NCI-H2227 (cell line): ENCODE measurements at regions not wholly inside any gene's neighbourhood (a gene's known extent, or its start where the extent isn't known, plus 50 kb on each side); places are given as distances from the start of the nearest gene placed in this dataset.

ENCODE experiments used
- DNase-seq: peaks from one replicate; lab custom pipeline; 2025; ENCODE audit not compliant: unreplicated experiment; lab: John Stamatoyannopoulos, UW

GRCh38 chr2:238632181-238633060 is 205.7 kb downstream of the ASB1 start:
- DNase-seq, result no peak

DNA sequence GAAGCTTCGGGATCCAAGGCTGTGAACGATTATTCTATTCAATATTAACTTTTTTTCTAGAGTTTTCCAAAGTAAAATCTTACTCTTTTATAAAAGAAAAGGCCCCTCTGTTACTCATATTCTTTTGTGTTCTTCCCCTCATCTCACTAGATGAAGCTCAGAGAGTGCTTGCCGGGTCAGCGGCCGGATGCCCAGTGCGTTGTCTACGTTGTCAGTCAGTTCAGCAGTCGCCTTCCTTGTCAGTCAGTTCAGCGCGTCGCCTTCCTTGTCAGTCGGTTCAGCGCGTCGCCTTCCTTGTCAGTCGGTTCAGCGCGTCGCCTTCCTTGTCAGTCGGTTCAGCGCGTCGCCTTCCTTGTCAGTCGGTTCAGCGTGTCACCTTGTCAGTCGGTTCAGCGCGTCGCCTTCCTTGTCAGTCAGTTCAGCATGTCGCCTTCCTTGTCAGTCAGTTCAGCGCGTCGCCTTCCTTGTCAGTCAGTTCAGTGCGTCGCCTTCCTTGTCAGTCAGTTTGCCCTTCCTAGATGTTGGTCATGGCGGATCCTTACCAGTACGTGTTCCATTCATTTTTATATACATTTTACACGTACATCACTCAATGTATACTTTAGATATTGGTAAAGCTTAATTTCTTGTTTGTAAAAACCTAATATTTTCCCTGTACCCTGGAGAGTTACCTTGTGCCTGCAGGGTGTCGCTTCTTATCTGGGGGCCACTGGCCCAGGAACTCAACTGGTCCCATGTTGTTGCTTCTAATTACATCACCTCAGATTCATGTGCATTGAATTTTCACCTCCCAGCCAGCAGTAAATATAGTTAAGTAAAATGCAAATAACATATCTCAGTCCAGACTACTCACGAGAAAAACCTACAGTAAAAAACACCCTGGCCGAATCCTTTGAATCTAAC is 206.9 kb downstream of the ASB1 start:
- no peak for DNase-seq

- DNase-seq, result no peak
Observed at GRCh38 chr2:238634701-238635357, 208.1 kb downstream of the ASB1 start.

GRCh38 chr2:238635647-238636051 is 208.9 kb downstream of the ASB1 start:
- no peak for DNase-seq

DNA sequence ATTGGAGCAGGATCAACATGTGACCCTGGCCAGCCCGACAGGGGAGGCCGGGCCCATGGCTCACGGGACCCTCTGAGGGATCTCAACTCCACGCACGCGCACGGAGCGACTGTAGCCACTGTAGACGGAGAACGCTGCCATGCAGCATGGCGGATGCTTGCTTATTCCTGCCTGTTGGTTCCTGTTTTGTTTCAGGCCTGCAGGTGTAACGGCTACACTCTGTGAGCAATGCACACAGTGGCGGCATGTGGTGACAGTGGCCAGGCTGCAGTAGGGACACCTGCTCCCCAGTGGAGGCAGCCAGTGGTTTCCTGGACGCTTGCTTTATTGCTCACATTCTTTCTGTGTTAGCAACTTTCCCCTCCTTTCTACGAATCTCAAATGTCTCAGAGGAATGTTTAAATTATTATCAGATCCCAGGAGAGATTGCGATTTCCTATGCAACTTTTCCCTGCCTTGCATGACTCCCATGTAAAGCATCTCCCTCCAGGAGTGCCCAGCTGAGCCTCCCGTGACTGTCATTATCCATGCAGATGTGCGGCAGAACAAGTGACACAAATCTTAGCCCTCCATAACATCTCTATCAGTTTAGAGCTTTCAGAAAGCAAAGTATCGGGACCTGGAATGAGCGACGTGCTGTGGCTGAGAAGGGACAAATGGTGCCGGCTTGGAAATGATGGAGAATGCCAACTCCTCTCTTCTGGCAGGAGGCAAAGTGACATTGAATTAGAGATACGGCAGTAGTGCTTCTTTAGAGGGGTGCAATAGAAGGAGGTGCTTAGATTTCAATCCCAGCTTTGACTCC is 209.7 kb downstream of the ASB1 start:
- no peak for DNase-seq

GRCh38 chr2:238638100-238638981 is 209.5 kb upstream of the TWIST2 start:
- DNase-seq, result no peak

GRCh38 chr2:238638982-238639628 is 208.8 kb upstream of the TWIST2 start:
- DNase-seq, result no peak

DNA sequence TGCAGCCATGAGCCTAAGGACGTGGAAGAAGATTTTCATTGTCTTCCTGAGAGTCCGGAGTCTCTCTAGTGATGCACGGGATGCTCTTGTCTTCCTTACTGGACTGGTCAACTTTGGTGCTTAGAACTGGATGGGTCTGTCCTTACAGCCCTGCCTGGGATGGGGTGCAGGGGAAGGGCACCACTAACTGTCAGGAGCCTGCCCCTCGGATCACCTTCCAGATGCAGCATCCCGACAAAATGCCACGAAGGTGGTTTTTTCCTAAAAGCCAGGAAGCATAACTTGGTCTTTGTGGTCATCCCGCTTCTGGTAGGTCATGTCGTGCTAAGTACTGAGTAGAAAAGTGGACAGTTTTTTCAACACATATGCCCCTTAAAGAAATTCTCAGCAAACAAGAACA is 207.4 kb upstream of the TWIST2 start:
- no peak for DNase-seq

GRCh38 chr2:238642973-238643372 is 204.9 kb upstream of the TWIST2 start:
- DNase-seq, result no peak

DNA sequence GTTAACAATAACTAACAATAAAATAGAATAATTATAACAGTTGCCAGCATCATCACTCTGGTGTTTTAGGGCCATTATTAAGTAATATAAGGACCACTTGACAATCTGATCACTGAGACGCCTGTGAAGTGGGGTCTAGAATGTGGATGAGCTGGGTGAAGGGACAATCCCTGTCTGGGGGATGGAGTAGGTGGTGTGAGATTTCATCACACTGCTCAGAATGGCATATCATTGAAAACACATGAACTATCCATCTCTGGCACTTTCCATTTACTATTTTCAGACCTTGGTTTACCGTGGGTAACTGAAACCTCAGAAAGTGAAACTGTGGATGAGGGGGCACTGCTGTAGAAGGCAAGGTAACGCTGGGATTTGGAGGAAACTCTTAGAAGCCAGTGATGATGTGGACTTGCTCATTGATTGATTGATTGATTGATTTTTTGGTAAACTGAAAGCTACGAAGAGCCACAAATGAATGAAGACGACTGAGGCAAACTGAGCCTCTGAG is 204.4 kb upstream of the TWIST2 start:
- no peak for DNase-seq

DNA sequence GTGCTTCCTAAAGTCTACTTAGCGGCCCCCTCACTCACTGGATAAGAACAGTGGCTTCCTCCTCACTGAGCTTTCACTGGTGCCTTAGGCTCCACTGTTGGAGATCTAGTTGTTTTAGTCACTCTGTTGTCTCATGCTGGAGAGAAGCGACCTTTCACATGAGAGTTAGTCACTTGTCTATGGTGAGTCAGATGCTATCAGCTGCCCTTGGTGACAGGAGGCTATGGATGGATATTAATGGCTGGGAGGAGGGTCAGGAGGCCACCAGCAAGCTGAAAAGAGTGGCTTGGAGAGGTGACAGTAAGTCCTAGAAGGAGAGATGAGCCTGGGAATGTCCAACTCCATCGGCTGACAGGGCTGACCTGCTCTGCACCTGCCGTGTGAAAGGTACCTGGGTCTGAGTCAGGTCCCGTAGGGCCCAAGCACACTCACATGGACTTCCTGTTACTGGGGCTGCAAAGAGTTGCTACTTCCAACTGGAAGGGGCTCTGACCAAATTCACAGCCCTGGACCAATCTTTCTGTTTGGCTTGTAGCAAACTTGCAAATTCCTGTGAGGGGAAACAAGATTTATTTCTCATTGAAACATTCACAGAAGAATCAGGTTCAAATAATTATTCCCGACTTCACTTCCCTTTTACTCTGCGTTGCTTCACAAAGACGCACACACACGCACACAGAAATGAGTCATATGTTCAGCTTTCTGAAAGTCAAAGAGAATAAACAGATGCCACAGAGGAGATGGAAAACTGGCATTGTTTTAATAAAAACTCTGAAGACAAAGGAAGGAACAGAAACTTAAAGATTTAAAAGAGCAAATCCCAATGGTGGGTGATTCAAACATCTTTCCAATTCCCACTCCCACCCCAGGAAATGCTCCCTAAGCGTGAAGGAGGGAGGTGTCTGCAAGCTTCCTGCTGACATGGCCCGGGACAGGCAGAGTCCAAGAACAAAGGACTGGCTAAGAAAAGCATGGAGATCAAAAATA is 203.5 kb upstream of the TWIST2 start:
- DNase-seq, result no peak

DNA sequence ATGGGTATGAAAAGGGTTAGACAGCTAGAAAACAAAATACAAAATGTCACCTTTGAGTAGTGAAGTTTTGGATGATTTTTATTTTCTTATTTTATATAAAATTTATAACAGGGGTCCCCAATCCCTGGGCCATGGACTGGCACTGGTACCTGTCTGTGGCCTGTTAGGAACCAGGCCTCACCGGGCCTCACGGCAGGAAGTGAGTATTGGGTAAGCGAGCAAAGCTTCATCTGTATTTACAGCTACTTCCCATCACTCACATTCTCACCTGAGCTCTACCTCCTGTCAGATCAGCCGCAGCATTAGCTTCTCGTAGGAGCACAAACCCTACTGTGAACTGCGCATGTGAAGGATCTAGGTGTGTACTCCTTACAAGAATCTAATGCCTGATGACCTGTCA is 202.8 kb upstream of the TWIST2 start:
- no peak for DNase-seq

GRCh38 chr2:238645716-238646115 is 202.2 kb upstream of the TWIST2 start:
- DNase-seq, result no peak

DNA sequence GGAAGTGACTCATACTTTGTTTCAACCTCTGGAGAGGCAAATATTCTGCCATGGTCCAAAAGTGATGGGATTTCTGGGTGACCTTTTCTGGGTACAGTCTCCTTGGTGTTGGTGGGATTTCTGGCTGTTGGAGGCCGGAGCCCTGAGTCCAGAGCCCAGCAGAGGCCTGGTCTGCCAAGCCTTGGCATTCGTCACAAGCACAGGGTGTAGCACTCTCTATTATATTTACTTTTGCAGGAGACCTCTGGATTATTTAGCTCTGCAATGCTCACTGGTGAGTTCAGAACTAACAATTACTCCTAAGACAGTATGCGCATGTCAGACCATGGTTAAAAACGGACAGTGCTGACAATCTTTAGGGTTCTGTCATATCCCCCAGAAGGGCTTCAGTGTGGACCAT is 201.6 kb upstream of the TWIST2 start:
- no peak for DNase-seq

DNA sequence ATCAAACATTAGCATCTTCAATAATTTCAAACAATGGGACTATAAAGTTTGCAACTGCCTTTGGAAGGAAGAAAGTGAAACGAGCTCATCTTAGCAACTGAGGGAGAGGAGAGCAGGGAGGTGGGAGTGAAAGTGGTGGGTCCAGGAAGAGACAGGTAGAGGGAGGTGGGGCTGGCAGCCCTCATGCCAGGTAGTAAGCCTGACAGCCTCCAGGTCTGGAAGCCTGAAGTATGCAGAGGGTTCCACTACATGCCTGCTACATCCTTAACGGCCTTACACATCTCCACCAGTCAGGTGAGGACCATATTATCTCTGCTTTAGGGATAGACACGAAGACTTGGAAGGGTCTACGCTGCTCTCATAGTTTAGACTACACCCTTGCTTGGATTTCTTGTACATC is 201.1 kb upstream of the TWIST2 start:
- no peak for DNase-seq

DNA sequence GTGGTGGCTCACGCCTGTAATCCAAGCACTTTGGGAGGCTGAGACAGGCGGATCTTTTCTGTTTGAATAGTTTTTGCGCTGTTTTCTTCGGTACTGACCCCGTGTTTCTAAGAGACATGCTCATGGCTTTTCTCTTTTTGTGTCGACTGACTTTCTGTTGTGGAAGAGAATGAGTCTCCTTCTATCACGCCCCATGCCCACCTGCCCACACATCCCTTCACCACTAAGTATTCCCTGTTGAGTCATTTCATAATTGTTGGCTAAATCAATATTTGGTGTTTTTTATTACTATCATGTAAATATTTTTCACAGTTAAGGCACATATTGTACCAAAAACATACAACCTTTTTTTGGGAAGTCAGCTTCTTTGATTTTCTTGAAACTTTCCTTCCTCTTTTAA is 198.8 kb upstream of the TWIST2 start:
- no peak for DNase-seq

DNA sequence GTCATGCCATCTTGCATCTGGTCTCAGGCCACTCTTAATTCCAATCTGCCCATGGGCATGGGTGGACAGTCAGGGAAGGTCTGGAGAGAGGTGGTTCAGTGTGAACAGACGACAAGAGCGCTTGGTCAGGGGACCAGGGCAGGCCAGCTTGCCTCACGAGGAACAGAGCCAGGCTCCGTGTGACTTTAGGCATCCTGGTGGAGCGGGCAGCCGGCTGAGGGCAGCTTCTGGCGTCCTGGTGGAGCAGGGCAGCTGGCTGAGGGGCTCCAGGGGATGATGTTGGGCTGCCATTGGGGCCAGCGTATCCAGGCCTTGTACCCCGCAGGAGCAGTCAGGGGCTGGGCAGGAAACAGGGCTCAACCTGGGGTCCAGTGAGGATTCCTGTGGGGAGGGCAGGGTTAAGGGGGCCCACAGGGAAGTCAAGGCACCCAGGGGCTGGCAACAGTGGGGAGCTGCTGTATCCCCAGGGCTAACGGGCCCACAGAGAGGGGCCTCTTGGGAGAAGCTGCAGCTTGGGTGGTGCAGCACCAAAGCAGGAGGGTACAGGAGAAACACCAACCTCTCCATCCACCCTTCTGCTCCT is 197.9 kb upstream of the TWIST2 start:
- DNase-seq, result no peak
